ENCODE measurements at regions not wholly inside any gene's neighbourhood (a gene's known extent, or its start where the extent isn't known, plus 50 kb on each side); places are given as distances from the start of the nearest gene placed in this dataset.

- TF ChIP-seq, protein P1, sequence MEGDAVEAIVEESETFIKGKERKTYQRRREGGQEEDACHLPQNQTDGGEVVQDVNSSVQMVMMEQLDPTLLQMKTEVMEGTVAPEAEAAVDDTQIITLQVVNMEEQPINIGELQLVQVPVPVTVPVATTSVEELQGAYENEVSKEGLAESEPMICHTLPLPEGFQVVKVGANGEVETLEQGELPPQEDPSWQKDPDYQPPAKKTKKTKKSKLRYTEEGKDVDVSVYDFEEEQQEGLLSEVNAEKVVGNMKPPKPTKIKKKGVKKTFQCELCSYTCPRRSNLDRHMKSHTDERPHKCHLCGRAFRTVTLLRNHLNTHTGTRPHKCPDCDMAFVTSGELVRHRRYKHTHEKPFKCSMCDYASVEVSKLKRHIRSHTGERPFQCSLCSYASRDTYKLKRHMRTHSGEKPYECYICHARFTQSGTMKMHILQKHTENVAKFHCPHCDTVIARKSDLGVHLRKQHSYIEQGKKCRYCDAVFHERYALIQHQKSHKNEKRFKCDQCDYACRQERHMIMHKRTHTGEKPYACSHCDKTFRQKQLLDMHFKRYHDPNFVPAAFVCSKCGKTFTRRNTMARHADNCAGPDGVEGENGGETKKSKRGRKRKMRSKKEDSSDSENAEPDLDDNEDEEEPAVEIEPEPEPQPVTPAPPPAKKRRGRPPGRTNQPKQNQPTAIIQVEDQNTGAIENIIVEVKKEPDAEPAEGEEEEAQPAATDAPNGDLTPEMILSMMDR (IDR thresholded peaks at IDR 0.05; ENCODE audit: borderline replicate concordance, extremely low read depth, low read length, poor library complexity, severe bottlenecking): no peak
- no peak for TF ChIP-seq EZH2 (IDR thresholded peaks at IDR 0.05; ENCODE audit: borderline replicate concordance, low read depth, low read length, severe bottlenecking)
Measured at GRCh38 chr2:14760169-14760568, 127.7 kb downstream of the LRATD1 start.
